WTC11 (cell line): ENCODE measurements at regions not wholly inside any gene's neighbourhood (a gene's known extent, or its start where the extent isn't known, plus 50 kb on each side); places are given as distances from the start of the nearest gene placed in this dataset.

Experiments
- ATAC-seq: fragments of 200-7000 bp; cut with Tn5 transposase; 2 replicates; pipeline ENCODE4 v1.10.0; 2021; ENCODE audit warnings: mild to moderate bottlenecking, moderate library complexity
- CTCF ChIA-PET: fragments of 300-600 bp; sonication (Branson Sonifier 250); formaldehyde crosslinking; loops from one replicate; lab custom pipeline; 2021; ENCODE audit warnings: antibody characterized with exemption; lab: Charles Lee
- POLR2A ChIA-PET: fragments of 350-600 bp; sonication (Branson Sonifier 250); formaldehyde crosslinking; loops from one replicate; lab custom pipeline; 2021; ENCODE audit warnings: antibody characterized with exemption; lab: Charles Lee
- DNase-seq: peaks from one replicate; pipeline ENCODE4 v3.0.0; 2021; ENCODE audit warnings: low spot score
- H3K27ac Mint-ChIP-seq: 2 replicates; pipeline ENCODE4 v1.8.0; 2021; ENCODE audit warnings: mixed read lengths
- H3K27me3 Mint-ChIP-seq: 2 replicates; pipeline ENCODE4 v1.8.0; 2021; ENCODE audit warnings: low read depth, mild to moderate bottlenecking, moderate library complexity, mixed read lengths
- H3K36me3 Mint-ChIP-seq: 2 replicates; pipeline ENCODE4 v1.8.0; 2021; ENCODE audit warnings: mixed read lengths
- H3K4me1 Mint-ChIP-seq: 2 replicates; pipeline ENCODE4 v1.8.0; 2022; ENCODE audit warnings: mixed read lengths
- H3K4me3 Mint-ChIP-seq: 2 replicates; pipeline ENCODE4 v1.8.0; 2021; ENCODE audit warnings: mild to moderate bottlenecking, moderate library complexity, mixed read lengths
- H3K9me3 Mint-ChIP-seq: 2 replicates; pipeline ENCODE4 v1.8.0; 2021; ENCODE audit warnings: mixed read lengths
- ATF1 ChIP-seq: sonication (generic); formaldehyde crosslinking; IDR thresholded peaks from 2 replicates; pipeline ENCODE4 v1.8.1; 2023; ENCODE audit warnings: mild to moderate bottlenecking, moderate library complexity, missing genetic modification reagents
- E2F4 ChIP-seq: sonication (generic); formaldehyde crosslinking; IDR thresholded peaks from 2 replicates; pipeline ENCODE4 v1.8.1; 2022; ENCODE audit warnings: low read depth, mild to moderate bottlenecking, moderate library complexity, missing genetic modification reagents, borderline replicate concordance
- ELF4 ChIP-seq: sonication (generic); formaldehyde crosslinking; IDR thresholded peaks from 2 replicates; pipeline ENCODE4 v1.8.1; 2022; ENCODE audit warnings: low read depth, mild to moderate bottlenecking, moderate library complexity, missing genetic modification reagents
- EMX1 ChIP-seq: fragments of 250-450 bp; sonication (Bioruptor Pico); IDR thresholded peaks from 2 replicates; pipeline ENCODE4 v1.8.0; 2021; ENCODE audit warnings: mild to moderate bottlenecking
- ETV6 ChIP-seq: sonication (generic); formaldehyde crosslinking; IDR thresholded peaks from 2 replicates; pipeline ENCODE4 v1.8.1; 2022; ENCODE audit warnings: mild to moderate bottlenecking, missing genetic modification reagents
- GABPB1 ChIP-seq: sonication (generic); formaldehyde crosslinking; IDR thresholded peaks from 2 replicates; pipeline ENCODE4 v1.8.1; 2023; ENCODE audit warnings: mild to moderate bottlenecking, missing genetic modification reagents
- SMAD3 ChIP-seq: sonication (generic); formaldehyde crosslinking; IDR thresholded peaks from 2 replicates; pipeline ENCODE4 v1.8.0; 2022; ENCODE audit warnings: missing genetic modification reagents, mild to moderate bottlenecking, borderline replicate concordance
- SOX15 ChIP-seq: fragments of 250-450 bp; sonication (Bioruptor Pico); IDR thresholded peaks from 2 replicates; pipeline ENCODE4 v1.9.0; 2021; ENCODE audit warnings: mild to moderate bottlenecking
- ZNF138 ChIP-seq: sonication (generic); formaldehyde crosslinking; conservative IDR thresholded peaks from 2 replicates; pipeline ENCODE4 v1.8.1; 2022; ENCODE audit warnings: mild to moderate bottlenecking, moderate library complexity, missing genetic modification reagents
- ZNF232 ChIP-seq: sonication (generic); formaldehyde crosslinking; IDR thresholded peaks from 2 replicates; pipeline ENCODE4 v1.8.0; 2022; ENCODE audit warnings: mild to moderate bottlenecking, missing genetic modification reagents
- ZNF317 ChIP-seq: sonication (generic); formaldehyde crosslinking; IDR thresholded peaks from 2 replicates; pipeline ENCODE4 v1.8.1; 2023; ENCODE audit warnings: low read depth, mild to moderate bottlenecking, moderate library complexity, missing genetic modification reagents, borderline replicate concordance
- ZNF532 ChIP-seq: fragments of 250-450 bp; sonication (Bioruptor Pico); IDR thresholded peaks from 2 replicates; pipeline ENCODE4 v1.9.0; 2021; ENCODE audit warnings: mild to moderate bottlenecking, borderline replicate concordance
- ZNF671 ChIP-seq: fragments of 250-450 bp; sonication (Bioruptor Pico); IDR thresholded peaks from 2 replicates; pipeline ENCODE4 v1.8.0; 2021; ENCODE audit warnings: mild to moderate bottlenecking
- TF ChIP-seq, protein P1 (sequence below): sonication (generic); formaldehyde crosslinking; IDR thresholded peaks from 2 replicates; pipeline ENCODE4 v1.8.0; 2022; ENCODE audit warnings: mild to moderate bottlenecking, missing genetic modification reagents

GRCh38 chr14:54207075-54207474 lies 189.7 kb upstream of the CDKN3 start (continued):
- TF ChIP-seq EMX1, result no peak
- TF ChIP-seq, protein P1, sequence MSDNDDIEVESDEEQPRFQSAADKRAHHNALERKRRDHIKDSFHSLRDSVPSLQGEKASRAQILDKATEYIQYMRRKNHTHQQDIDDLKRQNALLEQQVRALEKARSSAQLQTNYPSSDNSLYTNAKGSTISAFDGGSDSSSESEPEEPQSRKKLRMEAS (CRISPR knock-in tag), result no peak
- TF ChIP-seq, all 79 proteins: peak for 0

DNA sequence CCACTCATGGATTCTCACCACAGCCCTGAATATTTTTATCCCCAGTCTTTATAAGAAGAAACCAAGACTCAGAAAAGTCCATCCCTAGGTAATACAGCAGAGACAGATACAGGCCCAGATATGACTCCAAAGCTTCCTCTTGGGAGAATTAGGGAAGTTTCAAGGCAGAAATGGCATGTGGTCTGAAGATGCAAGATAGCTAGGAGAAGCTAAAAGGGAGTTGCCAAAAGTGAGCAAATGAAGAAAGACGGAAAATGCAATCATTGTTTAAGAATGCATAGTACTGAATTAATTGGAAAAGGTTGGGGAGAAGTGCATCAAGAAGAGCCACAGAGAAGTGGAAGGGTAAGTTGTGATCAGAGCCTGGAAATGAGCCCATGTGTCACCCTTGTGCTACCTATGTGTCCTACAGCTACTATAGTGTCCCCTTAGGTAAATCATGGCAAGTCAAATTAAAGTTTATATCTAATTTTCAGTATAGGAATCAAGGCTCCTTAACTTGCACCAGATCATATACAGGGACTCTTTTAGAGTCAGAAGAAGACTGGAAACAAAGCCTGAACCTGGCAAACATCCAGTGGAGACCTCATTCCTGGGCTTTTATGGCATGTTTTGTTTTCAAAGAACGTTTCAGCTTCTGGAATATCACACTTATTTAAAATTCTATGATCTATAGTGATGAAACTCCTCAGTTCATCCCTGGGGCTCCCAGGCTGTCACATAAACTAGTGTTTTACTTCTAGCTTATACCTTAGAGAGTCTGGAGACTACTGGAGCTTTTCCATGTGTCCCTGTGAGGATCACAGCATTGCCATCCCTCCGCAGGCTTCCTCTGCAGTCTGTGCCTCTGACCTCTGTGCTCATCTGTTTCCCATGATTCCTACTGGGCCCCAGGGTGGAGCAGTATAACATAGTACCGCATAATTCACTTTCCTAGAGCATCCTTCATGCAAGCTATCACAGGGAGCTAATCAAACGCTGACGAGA lies 189.0 kb upstream of the CDKN3 start:
- DNase-seq (no peak), ATAC-seq (no peak)
- POLR2A ChIA-PET, result no interaction called here
- Mint-ChIP-seq H3K4me3 (no peak overlapping the region), H3K27ac (no peak overlapping the region), H3K27me3 (no peaks in the 10 kb centered on the region), H3K36me3 (0 out of 2 replicates have a peak, but pooled peaks cover 6% of the 10 kb centered on the region), H3K4me1 (no peaks in the 10 kb centered on the region), H3K9me3 (peaks cover 12% of the 10 kb centered on the region; the same call in 1 of the 2 replicates)
- CTCF ChIA-PET, result interaction anchor here (1.0 to 1.3 kb wide), 2 partner anchors 141 to 912 kb away, joined by 3 to 4 read pairs; no protein-coding TSS in a partner anchor
- TF ChIP-seq ATF1 (CRISPR knock-in tag), result no peak

- H3K4me3 Mint-ChIP-seq, result no peak overlapping the region
- H3K9me3 Mint-ChIP-seq, result peaks cover 13% of the 10 kb centered on the region; the same call in 1 of the 2 replicates
- ATAC-seq (no peak), DNase-seq (no peak)
- H3K27ac Mint-ChIP-seq, result no peak overlapping the region
- ChIA-PET POLR2A (no interaction called here), CTCF (no interaction called here)
- H3K4me1 Mint-ChIP-seq, result no peaks in the 10 kb centered on the region
- H3K27me3 Mint-ChIP-seq, result no peaks in the 10 kb centered on the region
- no peak for TF ChIP-seq ETV6 (CRISPR knock-in tag)
- no peak for TF ChIP-seq GABPB1 (CRISPR knock-in tag)
- TF ChIP-seq ZNF138 (CRISPR knock-in tag), result no peak
- TF ChIP-seq ZNF232 (CRISPR knock-in tag), result no peak
- no peak for TF ChIP-seq ZNF532
- no peak for TF ChIP-seq SMAD3
- TF ChIP-seq ZNF317 (CRISPR knock-in tag), result no peak
- TF ChIP-seq, protein P1 (CRISPR knock-in tag), result no peak
- no peak for TF ChIP-seq ATF1 (CRISPR knock-in tag)
- TF ChIP-seq ZNF671 (CRISPR knock-in tag), result no peak
- TF ChIP-seq E2F4 (CRISPR knock-in tag), result no peak
- no peak for TF ChIP-seq SOX15 (CRISPR knock-in tag)
- TF ChIP-seq ELF4 (CRISPR knock-in tag), result no peak
- 0 out of 2 replicates have a peak, but pooled peaks cover 3% of the 10 kb centered on the region for H3K36me3 Mint-ChIP-seq
These were observed 188.1 kb upstream of the CDKN3 start for GRCh38 chr14:54208751-54209150.
